GM23338 (cell line): ENCODE measurements at regions not wholly inside any gene's neighbourhood (a gene's known extent, or its start where the extent isn't known, plus 50 kb on each side); places are given as distances from the start of the nearest gene placed in this dataset.

Source experiments
- EZH2 ChIP-seq: fragments of 200-600 bp; sonication (generic); IDR thresholded peaks from one replicate; pipeline ENCODE4 v1.8.0; 2017; ENCODE audit warnings: antibody characterized with exemption, mild to moderate bottlenecking, low read depth; ENCODE audit not compliant: unreplicated experiment
- NANOG ChIP-seq: IDR thresholded peaks from 2 replicates; pipeline ENCODE4 v1.6.1; 2016; ENCODE audit warnings: antibody characterized with exemption, borderline replicate concordance
- TF ChIP-seq, protein P1 (sequence below), 2 experiments: fragments of 200-600 bp in 1 of 2; sonication (generic) in 1 of 2; conservative IDR thresholded peaks; 2 replicates each; pipeline versions ENCODE4 v1.5.1 to v1.6.1; 2016 to 2017; ENCODE audit warnings: antibody characterized with exemption in 2 of 2, low read depth in 2 of 2, mild to moderate bottlenecking in 2 of 2, moderate library complexity in 1 of 2

- TF ChIP-seq NANOG: no peak
- TF ChIP-seq EZH2: no peak
- TF ChIP-seq, protein P1, sequence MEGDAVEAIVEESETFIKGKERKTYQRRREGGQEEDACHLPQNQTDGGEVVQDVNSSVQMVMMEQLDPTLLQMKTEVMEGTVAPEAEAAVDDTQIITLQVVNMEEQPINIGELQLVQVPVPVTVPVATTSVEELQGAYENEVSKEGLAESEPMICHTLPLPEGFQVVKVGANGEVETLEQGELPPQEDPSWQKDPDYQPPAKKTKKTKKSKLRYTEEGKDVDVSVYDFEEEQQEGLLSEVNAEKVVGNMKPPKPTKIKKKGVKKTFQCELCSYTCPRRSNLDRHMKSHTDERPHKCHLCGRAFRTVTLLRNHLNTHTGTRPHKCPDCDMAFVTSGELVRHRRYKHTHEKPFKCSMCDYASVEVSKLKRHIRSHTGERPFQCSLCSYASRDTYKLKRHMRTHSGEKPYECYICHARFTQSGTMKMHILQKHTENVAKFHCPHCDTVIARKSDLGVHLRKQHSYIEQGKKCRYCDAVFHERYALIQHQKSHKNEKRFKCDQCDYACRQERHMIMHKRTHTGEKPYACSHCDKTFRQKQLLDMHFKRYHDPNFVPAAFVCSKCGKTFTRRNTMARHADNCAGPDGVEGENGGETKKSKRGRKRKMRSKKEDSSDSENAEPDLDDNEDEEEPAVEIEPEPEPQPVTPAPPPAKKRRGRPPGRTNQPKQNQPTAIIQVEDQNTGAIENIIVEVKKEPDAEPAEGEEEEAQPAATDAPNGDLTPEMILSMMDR (conservative IDR thresholded peaks at IDR 0.05; ENCODE audit: low read depth in 2 of 2): no peak
These were observed 383.3 kb upstream of the MCTP2 start for GRCh38 chr15:93848076-93848475.
